HG03469 (cell line): ENCODE measurements at regions not wholly inside any gene's neighbourhood (a gene's known extent, or its start where the extent isn't known, plus 50 kb on each side); places are given as distances from the start of the nearest gene placed in this dataset.

Experiments
- ATAC-seq: cut with Tn5 transposase; IDR thresholded peaks from one replicate; pipeline ENCODE4 v1.9.1; 2021; ENCODE audit warnings: mild to moderate bottlenecking, moderate library complexity, moderate number of reproducible peaks; ENCODE audit not compliant: unreplicated experiment

GRCh38 chr4:100742045-100742444 is 224.2 kb upstream of the EMCN start:
- ATAC-seq: no peak

- no peak for ATAC-seq
Measured at GRCh38 chr4:100739426-100739825, 221.6 kb upstream of the EMCN start.

DNA sequence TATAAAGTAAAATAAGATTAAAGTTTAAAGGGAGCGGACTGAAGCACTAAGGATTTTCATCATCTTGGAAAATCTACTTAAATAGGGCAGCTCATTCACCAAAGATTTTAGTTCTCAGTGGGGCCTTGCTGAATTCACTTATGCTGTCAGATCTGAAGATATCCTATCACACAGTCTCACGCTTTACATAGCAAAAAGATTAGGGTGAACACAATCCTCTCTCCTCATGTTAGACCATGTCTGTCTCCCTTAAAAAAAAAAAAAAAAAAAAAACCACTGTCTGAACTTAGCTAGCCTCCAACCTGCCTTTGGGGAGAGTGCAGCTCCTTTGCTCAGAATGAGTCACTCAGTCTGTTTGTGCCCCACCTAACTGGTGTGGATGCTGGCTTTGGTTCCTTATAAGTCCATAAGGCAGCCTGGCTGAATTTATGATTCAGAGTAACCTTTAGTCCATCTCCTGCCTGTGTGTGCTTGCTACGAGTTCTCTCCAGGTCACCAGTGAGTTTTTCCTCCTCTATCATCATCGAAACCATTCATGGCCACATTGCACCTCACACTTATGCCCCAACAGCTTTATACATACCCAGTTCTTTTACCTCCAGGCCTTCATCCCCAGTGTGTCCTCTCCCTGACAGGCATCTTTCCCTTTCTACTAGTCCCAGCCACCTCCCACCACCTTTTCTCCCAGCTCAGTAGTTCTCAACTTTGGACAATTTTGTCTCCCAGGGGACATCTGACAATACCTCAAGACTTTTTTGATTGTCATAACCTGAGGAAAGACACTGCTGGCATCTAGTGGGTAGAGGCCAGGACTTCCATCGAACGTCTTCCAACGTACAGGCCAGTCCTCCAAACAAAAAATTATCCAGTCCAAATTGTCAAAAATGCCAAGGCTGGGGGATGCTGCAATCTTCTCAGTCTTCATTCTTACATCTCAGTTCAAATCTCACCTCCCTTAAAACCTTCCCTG is 220.7 kb upstream of the EMCN start:
- ATAC-seq: peak; percentile 42

- no peak for ATAC-seq
Measured at GRCh38 chr4:100736641-100737451, 219.0 kb upstream of the EMCN start.

DNA sequence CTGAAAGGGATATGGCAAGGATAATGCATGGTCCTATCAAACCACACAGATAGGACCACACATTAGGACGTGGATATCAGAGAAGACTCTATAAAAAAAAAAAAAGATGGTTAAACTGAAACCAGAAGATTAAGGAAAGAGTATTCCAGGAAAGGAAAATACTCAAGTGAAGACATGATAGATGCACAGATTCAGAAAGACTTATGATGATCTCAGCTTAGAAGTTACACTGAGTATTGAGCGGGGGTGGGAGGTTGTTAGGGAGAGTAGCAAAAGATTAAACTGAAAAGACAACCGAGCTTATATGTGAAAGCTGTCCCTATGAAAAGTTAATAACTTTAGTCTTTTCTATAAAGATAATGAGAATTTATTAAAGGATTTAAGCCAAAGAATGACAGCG is 211.0 kb upstream of the EMCN start:
- ATAC-seq: no peak

- ATAC-seq: peak; percentile 74
Measured at GRCh38 chr4:100722866-100723459, 205.1 kb upstream of the EMCN start.

GRCh38 chr4:100722133-100722532 is 204.3 kb upstream of the EMCN start:
- ATAC-seq: no peak

- ATAC-seq: no peak
Measured at GRCh38 chr4:100721490-100721889, 203.7 kb upstream of the EMCN start.

- ATAC-seq: peak; percentile 32
Measured at GRCh38 chr4:100721077-100721476, 203.3 kb upstream of the EMCN start.

GRCh38 chr4:100716416-100716815 is 198.6 kb upstream of the EMCN start:
- no peak for ATAC-seq

GRCh38 chr4:100708776-100709175 is 191.0 kb upstream of the EMCN start:
- no peak for ATAC-seq

GRCh38 chr4:100707786-100708185 is 190.0 kb upstream of the EMCN start:
- no peak for ATAC-seq

DNA sequence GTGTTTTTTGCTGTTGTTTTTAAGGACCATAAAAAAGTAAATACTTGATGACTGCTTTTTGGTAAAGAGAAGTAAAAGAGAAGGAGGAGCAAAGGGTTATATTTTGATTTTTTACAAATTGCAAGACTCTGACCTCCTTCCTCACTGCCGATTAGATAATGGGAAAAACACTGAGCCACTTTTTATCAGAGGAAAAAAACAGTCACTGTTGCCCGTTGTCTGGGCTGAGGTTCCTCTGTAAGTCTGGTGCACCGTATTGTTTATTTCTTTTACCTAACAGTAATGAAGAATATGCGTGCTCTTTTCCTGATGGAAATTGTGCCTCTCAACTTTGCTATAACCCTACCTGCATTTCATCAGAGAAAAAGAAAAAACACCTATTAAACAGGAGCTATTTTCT is 178.7 kb upstream of the EMCN start:
- no peak for ATAC-seq

GRCh38 chr4:100695871-100696270 is 178.0 kb upstream of the EMCN start:
- no peak for ATAC-seq

- no peak for ATAC-seq
Measured at GRCh38 chr4:100695039-100695654, 177.3 kb upstream of the EMCN start.

GRCh38 chr4:100694467-100694866 is 176.6 kb upstream of the EMCN start:
- ATAC-seq: no peak

DNA sequence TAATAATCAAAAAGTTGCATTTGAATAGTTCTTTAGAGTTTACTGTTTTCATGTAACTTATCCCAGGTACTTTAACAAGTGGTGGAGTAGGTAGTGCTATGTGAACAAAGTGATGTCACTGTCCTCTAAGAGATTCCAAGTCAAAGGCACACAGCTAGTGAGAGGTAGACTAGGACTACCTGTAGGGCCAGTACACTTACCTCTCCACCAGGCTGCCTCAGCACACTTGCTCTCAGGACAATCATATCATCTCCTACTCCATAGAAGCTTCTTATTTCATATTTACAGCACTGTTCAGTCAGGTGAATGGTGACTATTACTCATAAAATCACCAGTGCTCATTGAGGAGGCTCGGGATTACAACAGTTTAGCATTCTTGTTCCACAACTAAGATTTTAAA is 173.0 kb upstream of the EMCN start:
- ATAC-seq: no peak

DNA sequence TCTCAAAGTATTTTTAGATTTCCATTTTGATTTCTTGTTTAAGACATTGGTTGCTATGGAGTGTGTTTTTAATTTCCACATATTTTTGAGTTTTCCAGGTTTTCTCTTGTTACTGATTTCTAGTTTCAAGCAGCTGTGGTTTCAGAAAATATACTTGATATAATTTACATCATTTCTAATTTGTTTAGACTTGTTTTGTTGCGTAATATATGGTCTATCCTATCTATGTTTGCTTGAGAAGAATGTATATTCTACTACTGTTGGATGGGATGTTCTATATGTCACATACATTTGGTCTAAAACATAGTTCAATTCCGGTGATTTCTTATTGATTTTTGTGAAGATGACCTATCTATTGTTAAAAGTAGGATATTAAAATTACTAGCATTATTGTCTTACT is 170.5 kb upstream of the EMCN start:
- ATAC-seq: no peak

GRCh38 chr4:100682477-100683218 is 164.8 kb upstream of the EMCN start:
- ATAC-seq: no peak

- ATAC-seq: no peak
Measured at GRCh38 chr4:100681289-100681688, 163.5 kb upstream of the EMCN start.
